ENCODE measurements at regions not wholly inside any gene's neighbourhood (a gene's known extent, or its start where the extent isn't known, plus 50 kb on each side); places are given as distances from the start of the nearest gene placed in this dataset.

- ChIA-PET POLR2A (interaction anchor here (0.5 to 0.7 kb wide), 2 partner anchors 23 to 178 kb away, joined by 3 to 6 read pairs; no protein-coding TSS in a partner anchor), CTCF (interaction anchor here (1.1 to 1.6 kb wide), 5 partner anchors 9 to 181 kb away, joined by 3 to 6 read pairs (median 5); no protein-coding TSS in a partner anchor)
- DNase-seq (ENCODE audit: low read depth), result no peak
- Histone ChIP-seq H3K4me3 (ENCODE audit: low read depth, low read length) (no peak overlapping the region), H3K36me3 (ENCODE audit: control insufficient read depth, insufficient read depth, low read length) (no peaks in the 10 kb centered on the region), H3K27me3 (ENCODE audit: control insufficient read depth, insufficient read depth, low read length) (no peaks in the 10 kb centered on the region)
- no peak for TF ChIP-seq CTCF (IDR thresholded peaks at IDR 0.05; ENCODE audit: insufficient read depth, low read depth, low read length)
Observed at GRCh38 chr3:150147776-150148175, 177.1 kb upstream of the PFN2 start.

GRCh38 chr3:150146991-150147761, 176.5 kb upstream of the PFN2 start:
- POLR2A ChIA-PET, result interaction anchor here (0.7 kb wide), 1 partner anchor 177 kb away, joined by 3 read pairs; no protein-coding TSS in a partner anchor
- Histone ChIP-seq H3K27me3 (ENCODE audit: control insufficient read depth, insufficient read depth, low read length) (no peaks in the 10 kb centered on the region), H3K36me3 (ENCODE audit: control insufficient read depth, insufficient read depth, low read length) (no peaks in the 10 kb centered on the region), H3K4me3 (ENCODE audit: low read depth, low read length) (no peak overlapping the region)
- TF ChIP-seq CTCF (IDR thresholded peaks at IDR 0.05; ENCODE audit: insufficient read depth, low read depth, low read length), result no peak
- CTCF ChIA-PET, result interaction anchor here (1.1 to 1.6 kb wide), 4 partner anchors 9 to 37 kb away, joined by 4 to 6 read pairs (median 5); no protein-coding TSS in a partner anchor
- peak; percentile 80 for DNase-seq (ENCODE audit: low read depth)

GRCh38 chr3:150145659-150146058, 175.0 kb upstream of the PFN2 start:
- POLR2A ChIA-PET, result no interaction called here
- no peaks in the 10 kb centered on the region for H3K27me3 ChIP-seq (ENCODE audit: control insufficient read depth, insufficient read depth, low read length)
- no peak overlapping the region for H3K4me3 ChIP-seq (ENCODE audit: low read depth, low read length)
- H3K36me3 ChIP-seq (ENCODE audit: control insufficient read depth, insufficient read depth, low read length), result no peaks in the 10 kb centered on the region
- TF ChIP-seq CTCF (IDR thresholded peaks at IDR 0.05; ENCODE audit: insufficient read depth, low read depth, low read length), result no peak
- CTCF ChIA-PET, result interaction anchor here (0.9 to 1.4 kb wide), 2 partner anchors 17 to 38 kb away, joined by 4 read pairs; no protein-coding TSS in a partner anchor
- DNase-seq (ENCODE audit: low read depth), result no peak

- no peaks in the 10 kb centered on the region for H3K27me3 ChIP-seq (ENCODE audit: control insufficient read depth, insufficient read depth, low read length)
- CTCF ChIA-PET, result no interaction called here
- no peak overlapping the region for H3K4me3 ChIP-seq (ENCODE audit: low read depth, low read length)
- no peak for TF ChIP-seq CTCF (IDR thresholded peaks at IDR 0.05; ENCODE audit: insufficient read depth, low read depth, low read length)
- DNase-seq (ENCODE audit: low read depth), result no peak
- no peaks in the 10 kb centered on the region for H3K36me3 ChIP-seq (ENCODE audit: control insufficient read depth, insufficient read depth, low read length)
- POLR2A ChIA-PET, result no interaction called here
Observed at GRCh38 chr3:150144191-150144708, 173.6 kb upstream of the PFN2 start.

GRCh38 chr3:150142936-150143335, 172.2 kb upstream of the PFN2 start:
- H3K36me3 ChIP-seq (ENCODE audit: control insufficient read depth, insufficient read depth, low read length), result no peaks in the 10 kb centered on the region
- ChIA-PET POLR2A (no interaction called here), CTCF (no interaction called here)
- DNase-seq (ENCODE audit: low read depth), result no peak
- H3K4me3 ChIP-seq (ENCODE audit: low read depth, low read length), result no peak overlapping the region
- no peak for TF ChIP-seq CTCF (IDR thresholded peaks at IDR 0.05; ENCODE audit: insufficient read depth, low read depth, low read length)
- H3K27me3 ChIP-seq (ENCODE audit: control insufficient read depth, insufficient read depth, low read length), result no peaks in the 10 kb centered on the region
